Stomach (tissue), 8 donors: ENCODE measurements at regions not wholly inside any gene's neighbourhood (a gene's known extent, or its start where the extent isn't known, plus 50 kb on each side); places are given as distances from the start of the nearest gene placed in this dataset.

Experiments
- DNase-seq, 2 donors: peaks; one replicate each; pipeline versions ENCODE4 v3.0.0 to v3.0.0-alpha.2; 2013 to 2019
- H3K27ac ChIP-seq, 5 donors: fragments of 200-600 bp in 4 of 5; sonication (generic) in 4 of 5; one replicate each; pipeline ENCODE4 v1.5.1; 2013 to 2019; ENCODE audit warnings: mild to moderate bottlenecking in 1 of 5, moderate library complexity in 1 of 5
- H3K27me3 ChIP-seq, 3 donors: fragments of 200-600 bp; sonication (generic); one replicate each; pipeline ENCODE4 v1.5.1; 2017 to 2019; ENCODE audit warnings: mixed run types in 1 of 3
- H3K36me3 ChIP-seq, 4 donors: fragments of 200-600 bp; sonication (generic); 1 replicate in 3 of 4; 2 replicates in 1 of 4; pipeline ENCODE4 v1.5.1; 2016 to 2019
- H3K4me1 ChIP-seq, 4 donors: fragments of 200-600 bp; sonication (generic); one replicate each; pipeline ENCODE4 v1.5.1; 2016 to 2019
- H3K4me3 ChIP-seq, 4 donors: fragments of 200-600 bp; sonication (generic) in 3 of 4; one replicate each; pipeline ENCODE4 v1.5.1; 2016 to 2019; ENCODE audit warnings: mild to moderate bottlenecking in 1 of 4
- H3K9me3 ChIP-seq, 4 donors: fragments of 200-600 bp; sonication (generic); one replicate each; pipeline ENCODE4 v1.5.1; 2016 to 2019
- EP300 ChIP-seq: sonication (generic); formaldehyde crosslinking; IDR thresholded peaks from one replicate; pipeline ENCODE4 v1.6.1; 2017; ENCODE audit warnings: antibody characterized with exemption
- POLR2A ChIP-seq, 4 donors: fragments of 450-650 bp; IDR thresholded peaks; one replicate each; pipeline ENCODE4 v1.6.1; 2016; ENCODE audit warnings: antibody characterized with exemption in 4 of 4, control low read depth in 2 of 4, mild to moderate bottlenecking in 1 of 4, moderate library complexity in 1 of 4
- POLR2AphosphoS5 ChIP-seq, 3 donors: sonication (generic); formaldehyde crosslinking; IDR thresholded peaks; one replicate each; pipeline ENCODE4 v1.6.1; 2016; ENCODE audit warnings: antibody characterized with exemption in 3 of 3
- WGBS, 5 donors: extraction: QIAGEN DNeasy Blood & Tissue Kit in 3 of 5; methylation state at CpG; one replicate each; pipeline versions ENCODE4 v1.1.5 to v1.1.7; 2013 to 2018; 5-methylcytosine and 5-hydroxymethylcytosine counted together
- intact Hi-C: fragments of 100-400 bp; cut with DNase I; formaldehyde crosslinking; loops from one replicate; pipeline ENCODE4 v1.15.1; 2023; ENCODE audit warnings: low total_unique reads
- TF ChIP-seq, protein P1 (sequence below), 7 experiments: fragments of 450-650 bp in 4 of 7; fragments of 200-600 bp in 3 of 7; sonication (generic) in 3 of 7; IDR thresholded peaks; one replicate each; pipeline ENCODE4 v1.5.1; 2016 to 2019; ENCODE audit warnings: antibody characterized with exemption in 7 of 7, control low read depth in 2 of 7, mild to moderate bottlenecking in 1 of 7
- donor health status: healthy with polysubstance abuse.
- donor health status: Bipolar disorder and iron deficiency.
- donor health status: healthy.

DNA sequence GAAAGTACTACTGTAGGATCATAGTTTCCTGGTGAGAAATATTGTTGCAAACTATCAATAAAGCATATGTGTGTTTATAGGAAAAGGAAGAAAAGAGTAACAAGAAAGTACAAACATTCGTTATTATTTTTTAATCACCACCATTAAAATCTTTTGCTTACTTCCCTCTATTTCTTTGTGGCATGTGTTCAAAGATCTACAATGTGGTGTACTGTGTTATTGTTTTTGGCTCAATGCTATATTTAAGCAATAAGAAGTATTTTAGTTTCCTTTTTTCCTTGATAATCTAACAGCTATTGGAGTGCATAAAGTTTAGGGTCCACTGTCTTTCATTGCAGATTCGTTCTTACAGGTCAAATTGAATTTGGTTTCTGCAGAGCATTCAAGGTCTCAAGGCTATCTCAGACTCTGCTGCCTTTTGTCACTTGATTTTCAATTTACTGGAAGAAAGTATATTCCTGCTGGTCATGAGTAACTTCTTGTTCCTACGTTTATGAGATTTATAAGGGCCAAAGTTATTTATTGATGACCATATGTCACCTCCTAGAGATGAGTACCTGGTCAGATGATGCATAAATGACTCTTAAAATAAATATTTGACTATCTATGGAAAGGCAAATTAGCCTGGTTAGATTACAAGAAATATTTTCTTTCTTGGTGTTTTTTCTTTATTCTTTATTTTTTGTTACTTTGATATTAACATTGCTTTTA lies 323.0 kb downstream of the TMEM167A start:
- DNase-seq, result no peak
- Histone ChIP-seq H3K4me3 (no peak overlapping the region), H3K27ac (no peak overlapping the region), H3K4me1 (peaks cover 0 to 6% (median 0%) of the 10 kb centered on the region in 4 donors), H3K27me3 (no peaks in the 10 kb centered on the region), H3K9me3 (peaks cover 0 to 8% (median 0%) of the 10 kb centered on the region in 4 donors), H3K36me3 (no peaks in the 10 kb centered on the region)
- intact Hi-C loops, result no loop called here
- WGBS, 5 donors, result 55 to 71% (median 60%) methylated on average over 3 of the region's 3 CpGs
- TF ChIP-seq, protein P1, sequence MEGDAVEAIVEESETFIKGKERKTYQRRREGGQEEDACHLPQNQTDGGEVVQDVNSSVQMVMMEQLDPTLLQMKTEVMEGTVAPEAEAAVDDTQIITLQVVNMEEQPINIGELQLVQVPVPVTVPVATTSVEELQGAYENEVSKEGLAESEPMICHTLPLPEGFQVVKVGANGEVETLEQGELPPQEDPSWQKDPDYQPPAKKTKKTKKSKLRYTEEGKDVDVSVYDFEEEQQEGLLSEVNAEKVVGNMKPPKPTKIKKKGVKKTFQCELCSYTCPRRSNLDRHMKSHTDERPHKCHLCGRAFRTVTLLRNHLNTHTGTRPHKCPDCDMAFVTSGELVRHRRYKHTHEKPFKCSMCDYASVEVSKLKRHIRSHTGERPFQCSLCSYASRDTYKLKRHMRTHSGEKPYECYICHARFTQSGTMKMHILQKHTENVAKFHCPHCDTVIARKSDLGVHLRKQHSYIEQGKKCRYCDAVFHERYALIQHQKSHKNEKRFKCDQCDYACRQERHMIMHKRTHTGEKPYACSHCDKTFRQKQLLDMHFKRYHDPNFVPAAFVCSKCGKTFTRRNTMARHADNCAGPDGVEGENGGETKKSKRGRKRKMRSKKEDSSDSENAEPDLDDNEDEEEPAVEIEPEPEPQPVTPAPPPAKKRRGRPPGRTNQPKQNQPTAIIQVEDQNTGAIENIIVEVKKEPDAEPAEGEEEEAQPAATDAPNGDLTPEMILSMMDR (IDR thresholded peaks at IDR 0.05), result no peak
- TF ChIP-seq POLR2A (IDR thresholded peaks at IDR 0.05) (no peak), EP300 (no peak)

GRCh38 chr5:82753374-82753773 lies 323.8 kb downstream of the TMEM167A start:
- DNase-seq, result no peak
- Histone ChIP-seq H3K4me1 (peaks cover 0 to 6% (median 0%) of the 10 kb centered on the region in 4 donors), H3K27me3 (no peaks in the 10 kb centered on the region), H3K4me3 (no peak overlapping the region), H3K27ac (no peak overlapping the region), H3K36me3 (no peaks in the 10 kb centered on the region), H3K9me3 (peaks cover 0 to 8% (median 0%) of the 10 kb centered on the region in 4 donors)
- 88 to 96% (median 95%) methylated on average over 1 of the region's 1 CpG for WGBS, 5 donors
- intact Hi-C loops, result no loop called here
- TF ChIP-seq POLR2A (IDR thresholded peaks at IDR 0.05), result no peak
- no peak for TF ChIP-seq EP300
- no peak for TF ChIP-seq POLR2AphosphoS5 (IDR thresholded peaks at IDR 0.05)
- TF ChIP-seq, protein P1 (IDR thresholded peaks at IDR 0.05), result no peak

GRCh38 chr5:82749461-82749820 lies 327.8 kb downstream of the TMEM167A start:
- Histone ChIP-seq H3K27me3 (no peaks in the 10 kb centered on the region), H3K27ac (no peak overlapping the region)

DNA sequence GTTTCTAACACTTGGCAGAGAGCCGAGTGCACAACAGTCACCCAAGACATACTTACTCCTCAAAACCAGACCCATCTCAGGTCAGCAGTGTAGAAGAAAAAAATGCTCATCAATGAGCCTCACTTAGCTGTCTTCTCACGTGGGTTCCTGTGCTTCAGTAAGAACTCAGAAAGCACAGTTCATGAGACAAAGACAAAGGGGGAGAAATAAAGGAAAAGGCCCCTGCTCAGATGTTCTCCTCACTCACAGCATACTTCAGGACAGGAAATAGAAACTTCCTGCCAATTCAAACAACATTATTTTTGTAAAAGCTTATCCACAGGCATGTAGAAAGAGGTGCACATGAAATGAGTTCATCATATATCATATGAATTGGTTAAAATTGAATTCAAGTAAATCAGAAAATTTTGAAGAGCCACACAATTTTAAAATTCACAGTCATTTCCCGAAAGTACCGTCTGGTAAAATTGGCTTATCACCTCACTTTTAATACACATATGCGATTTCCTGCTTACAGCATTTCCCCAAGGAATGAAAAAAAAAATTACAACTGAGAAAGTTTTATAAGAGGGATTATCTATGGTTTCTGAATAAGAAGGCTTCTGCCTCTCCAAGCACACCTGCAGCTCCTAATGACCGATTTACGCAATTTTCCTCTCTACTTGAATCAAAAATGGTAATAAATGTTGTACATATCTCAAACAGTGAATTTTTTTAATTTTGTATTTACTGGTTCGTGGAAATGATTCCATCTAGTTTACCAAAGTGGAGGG lies 328.3 kb downstream of the TMEM167A start:
- intact Hi-C loops, result no loop called here
- peaks cover 0 to 6% (median 0%) of the 10 kb centered on the region in 4 donors for H3K4me1 ChIP-seq
- peaks cover 0 to 8% (median 0%) of the 10 kb centered on the region in 4 donors for H3K9me3 ChIP-seq
- 41 to 55% (median 45%) methylated on average over 8 of the region's 8 CpGs for WGBS, 5 donors
- H3K27me3 ChIP-seq, result no peaks in the 10 kb centered on the region
- H3K36me3 ChIP-seq, result no peaks in the 10 kb centered on the region
- H3K4me3 ChIP-seq, result no peak overlapping the region
- DNase-seq, result no peak
- TF ChIP-seq POLR2A (IDR thresholded peaks at IDR 0.05), result no peak
- TF ChIP-seq EP300, result no peak
- TF ChIP-seq, protein P1 (IDR thresholded peaks at IDR 0.05), result no peak
- TF ChIP-seq POLR2AphosphoS5 (IDR thresholded peaks at IDR 0.05), result no peak
- no peak overlapping the region for H3K27ac ChIP-seq

More at GRCh38 chr5:82749461-82749820, 327.8 kb downstream of the TMEM167A start:
- peaks cover 0 to 8% (median 0%) of the 10 kb centered on the region in 4 donors for H3K9me3 ChIP-seq
- H3K36me3 ChIP-seq, result no peaks in the 10 kb centered on the region
- 14 to 34% (median 25%) methylated on average over 5 of the region's 5 CpGs for WGBS, 5 donors
- intact Hi-C loops, result no loop called here
- peaks cover 0 to 6% (median 0%) of the 10 kb centered on the region in 4 donors for H3K4me1 ChIP-seq
- H3K4me3 ChIP-seq, result no peak overlapping the region
- peak in 1 of 2 donors; percentile 79 for DNase-seq
- TF ChIP-seq EP300, result no peak
- TF ChIP-seq POLR2A (IDR thresholded peaks at IDR 0.05), result no peak
- TF ChIP-seq, protein P1 (IDR thresholded peaks at IDR 0.05), result no peak
- TF ChIP-seq POLR2AphosphoS5 (IDR thresholded peaks at IDR 0.05), result no peak
